ENCODE measurements at regions not wholly inside any gene's neighbourhood (a gene's known extent, or its start where the extent isn't known, plus 50 kb on each side); places are given as distances from the start of the nearest gene placed in this dataset.

GRCh38 chr2:80874374-80874773 is 569.8 kb upstream of the LRRTM1 start:
- DNase-seq (ENCODE audit: low spot score): no peak
- TF ChIP-seq CTCF (IDR thresholded peaks at IDR 0.05; ENCODE audit: extremely low read depth, missing control alignments): no peak

GRCh38 chr2:80869858-80870438 is 565.4 kb upstream of the LRRTM1 start:
- no peak for DNase-seq (ENCODE audit: low spot score)
- no peak for TF ChIP-seq CTCF (IDR thresholded peaks at IDR 0.05; ENCODE audit: extremely low read depth, missing control alignments)

DNA sequence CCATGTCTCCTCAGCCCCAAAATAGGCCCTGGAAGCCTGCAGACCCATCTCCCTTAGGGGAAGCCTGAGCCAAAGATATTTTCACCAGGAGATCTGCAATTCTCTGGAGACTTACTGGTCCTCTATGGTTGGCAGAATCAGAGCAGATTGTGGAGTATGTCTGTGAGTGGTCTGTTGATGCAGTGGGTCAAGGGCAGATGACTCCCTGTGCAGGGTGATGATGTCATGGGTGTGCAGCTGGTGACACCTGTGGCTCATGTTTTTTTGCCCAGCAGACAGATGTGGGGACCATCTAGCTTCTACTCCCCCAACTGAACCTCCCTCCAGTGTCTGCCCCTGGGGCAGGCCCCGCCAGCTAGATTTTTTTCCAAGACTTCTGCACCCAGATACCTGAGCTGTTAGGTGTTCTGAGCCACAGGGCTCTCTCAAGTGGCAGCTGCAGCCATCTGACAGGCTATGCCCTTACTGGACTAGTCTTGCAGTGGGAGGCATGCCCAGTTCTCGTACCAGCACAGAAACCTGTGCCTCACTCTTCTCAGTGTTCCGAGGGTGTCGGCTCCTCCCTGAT is 558.7 kb upstream of the LRRTM1 start:
- TF ChIP-seq CTCF (IDR thresholded peaks at IDR 0.05; ENCODE audit: extremely low read depth, missing control alignments): no peak

GRCh38 chr2:80858965-80859364 is 554.4 kb upstream of the LRRTM1 start:
- TF ChIP-seq CTCF (IDR thresholded peaks at IDR 0.05; ENCODE audit: extremely low read depth, missing control alignments): no peak
- no peak for DNase-seq (ENCODE audit: low spot score)

More for the DNA sequence above, 558.7 kb upstream of the LRRTM1 start:
- DNase-seq (ENCODE audit: low spot score): no peak

DNA sequence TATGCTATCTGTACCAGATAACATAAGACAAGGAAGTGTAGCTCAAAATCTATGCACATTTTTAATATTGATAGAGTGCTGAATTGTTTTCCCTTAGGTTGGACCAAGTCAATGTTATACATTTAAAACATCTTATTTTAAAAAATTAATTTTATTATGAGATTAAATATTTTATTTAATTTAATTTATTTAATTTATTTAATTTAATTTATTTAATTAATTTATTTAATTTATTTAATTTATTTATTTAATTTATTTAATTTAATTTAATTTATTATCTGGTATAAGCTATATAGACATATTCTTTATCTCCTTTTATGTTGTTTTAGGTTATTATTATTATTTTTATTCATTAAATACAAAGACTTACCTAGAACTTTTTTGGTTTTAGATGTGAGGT is 551.7 kb upstream of the LRRTM1 start:
- DNase-seq (ENCODE audit: low spot score): no peak
- no peak for TF ChIP-seq CTCF (IDR thresholded peaks at IDR 0.05; ENCODE audit: extremely low read depth, missing control alignments)

GRCh38 chr2:80854831-80855230 is 550.3 kb upstream of the LRRTM1 start:
- no peak for TF ChIP-seq CTCF (IDR thresholded peaks at IDR 0.05; ENCODE audit: extremely low read depth, missing control alignments)
- no peak for DNase-seq (ENCODE audit: low spot score)

- no peak for DNase-seq (ENCODE audit: low spot score)
- no peak for TF ChIP-seq CTCF (IDR thresholded peaks at IDR 0.05; ENCODE audit: extremely low read depth, missing control alignments)
Observed at GRCh38 chr2:80852808-80853139, 548.2 kb upstream of the LRRTM1 start.

All from GM20000 (cell line).